HG03196 (cell line): ENCODE measurements at regions not wholly inside any gene's neighbourhood (a gene's known extent, or its start where the extent isn't known, plus 50 kb on each side); places are given as distances from the start of the nearest gene placed in this dataset.
"Not testable (repeated sequence)": the region's sequence is repeated elsewhere in the genome, so short reads cannot be mapped to it uniquely, and the experiment has no call there.

ENCODE experiments used
- ATAC-seq: cut with Tn5 transposase; IDR thresholded peaks from one replicate; pipeline ENCODE4 v1.9.1; 2021; ENCODE audit not compliant: unreplicated experiment

GRCh38 chr1:189524501-189524900, 953.2 kb downstream of the BRINP3 start:
- no peak for ATAC-seq

- no peak for ATAC-seq
Observed at GRCh38 chr1:189530162-189530561, 947.5 kb downstream of the BRINP3 start.

GRCh38 chr1:189538271-189538670, 939.4 kb downstream of the BRINP3 start:
- ATAC-seq = no peak

GRCh38 chr1:189550498-189550897, 927.2 kb downstream of the BRINP3 start:
- no peak for ATAC-seq

GRCh38 chr1:189563784-189564183, 913.9 kb downstream of the BRINP3 start:
- ATAC-seq = no peak

- no peak for ATAC-seq
Observed at GRCh38 chr1:189567890-189568289, 909.8 kb downstream of the BRINP3 start.

GRCh38 chr1:189596197-189596596, 881.5 kb downstream of the BRINP3 start:
- ATAC-seq = no peak

GRCh38 chr1:189597083-189597482, 880.6 kb downstream of the BRINP3 start:
- ATAC-seq = no peak

- no peak for ATAC-seq
Observed at GRCh38 chr1:189605226-189605625, 872.4 kb downstream of the BRINP3 start.

- no peak for ATAC-seq
Observed at GRCh38 chr1:189606047-189606446, 871.6 kb downstream of the BRINP3 start.

- no peak for ATAC-seq
Observed at GRCh38 chr1:189606795-189607476, 870.7 kb downstream of the BRINP3 start.

GRCh38 chr1:189607477-189608096, 870.1 kb downstream of the BRINP3 start:
- no peak for ATAC-seq

GRCh38 chr1:189609167-189609566, 868.5 kb downstream of the BRINP3 start:
- no peak for ATAC-seq

GRCh38 chr1:189616893-189617292, 860.8 kb downstream of the BRINP3 start:
- ATAC-seq = no peak

- ATAC-seq = no peak
Observed at GRCh38 chr1:189619682-189620332, 857.9 kb downstream of the BRINP3 start.

GRCh38 chr1:189620471-189620870, 857.2 kb downstream of the BRINP3 start:
- ATAC-seq = no peak

- no peak for ATAC-seq
Observed at GRCh38 chr1:189623336-189623735, 854.3 kb downstream of the BRINP3 start.

GRCh38 chr1:189627427-189627826, 850.2 kb downstream of the BRINP3 start:
- no peak for ATAC-seq

- ATAC-seq = no peak
Observed at GRCh38 chr1:189628857-189629256, 848.8 kb downstream of the BRINP3 start.

- ATAC-seq = no peak
Observed at GRCh38 chr1:189633658-189634057, 844.0 kb downstream of the BRINP3 start.

GRCh38 chr1:189637041-189637440, 840.6 kb downstream of the BRINP3 start:
- ATAC-seq = no peak

- not testable (repeated sequence) for ATAC-seq
Observed at GRCh38 chr1:189644156-189644555, 833.5 kb downstream of the BRINP3 start.
